ENCODE measurements at regions not wholly inside any gene's neighbourhood (a gene's known extent, or its start where the extent isn't known, plus 50 kb on each side); places are given as distances from the start of the nearest gene placed in this dataset.

GRCh38 chr10:59595593-59595992, 114.1 kb downstream of the SLC16A9 start:
- Mint-ChIP-seq H3K27ac (no peak overlapping the region), H3K36me3 (no peaks in the 10 kb centered on the region), H3K4me1 (no peaks in the 10 kb centered on the region), H3K27me3 (peaks cover 11% of the 10 kb centered on the region), H3K9me3 (no peaks in the 10 kb centered on the region), H3K4me3 (no peak overlapping the region)
- no peak for ATAC-seq

GRCh38 chr10:59593768-59594167, 115.9 kb downstream of the SLC16A9 start:
- no peaks in the 10 kb centered on the region for H3K4me1 Mint-ChIP-seq
- no peaks in the 10 kb centered on the region for H3K36me3 Mint-ChIP-seq
- H3K27ac Mint-ChIP-seq: no peak overlapping the region
- peak; percentile 14 for ATAC-seq
- no peak overlapping the region for H3K4me3 Mint-ChIP-seq
- H3K9me3 Mint-ChIP-seq: no peaks in the 10 kb centered on the region
- peaks cover 11% of the 10 kb centered on the region for H3K27me3 Mint-ChIP-seq

GRCh38 chr10:59589796-59590195, 119.9 kb downstream of the SLC16A9 start:
- H3K4me3 Mint-ChIP-seq: no peak overlapping the region
- H3K27me3 Mint-ChIP-seq: peaks cover 11% of the 10 kb centered on the region
- H3K9me3 Mint-ChIP-seq: no peaks in the 10 kb centered on the region
- no peaks in the 10 kb centered on the region for H3K4me1 Mint-ChIP-seq
- no peaks in the 10 kb centered on the region for H3K36me3 Mint-ChIP-seq
- no peak overlapping the region for H3K27ac Mint-ChIP-seq
- ATAC-seq: no peak

DNA sequence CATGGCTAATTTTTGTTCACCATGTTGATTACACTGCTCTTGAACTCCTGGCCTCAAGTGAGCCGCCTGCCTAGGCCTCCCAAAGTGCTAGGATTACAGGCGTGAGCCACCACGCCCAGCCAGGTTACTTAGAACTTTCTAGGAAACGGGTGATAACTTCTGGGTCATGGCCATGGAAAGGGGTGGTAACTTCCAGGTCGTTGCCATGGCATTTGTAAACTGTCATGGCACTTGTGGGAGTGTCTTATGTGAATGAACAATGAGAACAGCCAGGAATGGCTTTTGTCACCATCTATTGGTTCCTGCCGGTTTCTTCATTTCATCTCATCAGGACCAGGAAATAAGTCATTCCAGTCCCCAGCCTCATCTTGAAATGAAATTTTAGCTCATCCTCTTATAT, 120.9 kb downstream of the SLC16A9 start:
- H3K36me3 Mint-ChIP-seq: no peaks in the 10 kb centered on the region
- H3K4me1 Mint-ChIP-seq: no peaks in the 10 kb centered on the region
- H3K9me3 Mint-ChIP-seq: no peaks in the 10 kb centered on the region
- H3K27ac Mint-ChIP-seq: no peak overlapping the region
- ATAC-seq: no peak
- H3K27me3 Mint-ChIP-seq: peaks cover 11% of the 10 kb centered on the region
- H3K4me3 Mint-ChIP-seq: no peak overlapping the region

DNA sequence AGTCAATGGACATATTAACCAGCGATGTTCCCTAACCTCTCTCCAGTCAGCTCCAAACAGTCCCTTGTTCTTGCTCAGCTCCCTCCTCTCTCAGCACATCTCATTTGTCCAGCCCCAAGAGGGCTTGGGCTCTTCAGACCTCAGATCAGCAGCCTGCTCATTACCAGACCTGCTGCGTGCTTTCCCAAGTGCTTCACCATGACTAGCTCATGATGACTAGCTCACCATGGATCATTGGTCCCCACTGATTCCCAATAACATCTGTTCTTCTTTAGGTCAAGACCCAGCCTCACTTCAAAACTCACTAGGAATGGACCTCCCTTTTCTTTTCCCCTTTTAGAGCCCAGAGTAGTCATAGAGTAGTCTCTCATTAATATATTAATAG, 121.9 kb downstream of the SLC16A9 start:
- ATAC-seq: peak; percentile 14
- peaks cover 11% of the 10 kb centered on the region for H3K27me3 Mint-ChIP-seq
- no peaks in the 10 kb centered on the region for H3K36me3 Mint-ChIP-seq
- no peak overlapping the region for H3K4me3 Mint-ChIP-seq
- H3K9me3 Mint-ChIP-seq: no peaks in the 10 kb centered on the region
- no peaks in the 10 kb centered on the region for H3K4me1 Mint-ChIP-seq
- H3K27ac Mint-ChIP-seq: no peak overlapping the region

- H3K4me3 Mint-ChIP-seq: no peak overlapping the region
- H3K9me3 Mint-ChIP-seq: no peaks in the 10 kb centered on the region
- no peak for ATAC-seq
- no peaks in the 10 kb centered on the region for H3K36me3 Mint-ChIP-seq
- H3K27me3 Mint-ChIP-seq: peaks cover 9% of the 10 kb centered on the region
- H3K27ac Mint-ChIP-seq: no peak overlapping the region
- no peaks in the 10 kb centered on the region for H3K4me1 Mint-ChIP-seq
Measured at GRCh38 chr10:59587083-59587755, 122.4 kb downstream of the SLC16A9 start.

DNA sequence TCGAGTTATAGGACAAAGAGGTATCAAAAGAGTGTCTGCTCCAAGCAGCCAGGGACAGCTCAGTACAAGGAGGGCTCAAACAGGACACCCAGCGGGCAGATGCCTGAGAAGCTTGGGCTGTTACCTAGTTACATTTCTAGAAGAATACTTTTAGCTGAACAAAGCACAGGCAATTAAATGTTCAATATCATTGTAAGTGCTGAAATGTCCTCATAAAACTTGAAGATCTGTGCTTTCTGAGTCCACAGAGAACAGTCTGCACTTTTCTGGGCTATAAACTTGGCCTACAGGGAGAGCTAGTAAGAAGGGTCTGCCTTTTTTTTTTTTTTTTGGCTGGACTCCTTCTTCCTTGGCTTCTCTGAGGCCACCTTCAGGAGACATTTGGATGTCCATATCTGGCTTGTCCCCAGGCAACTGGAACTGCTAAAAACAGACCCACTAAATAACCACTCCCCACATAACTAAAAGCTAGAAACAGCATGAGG, 123.2 kb downstream of the SLC16A9 start:
- H3K4me1 Mint-ChIP-seq: no peaks in the 10 kb centered on the region
- H3K27ac Mint-ChIP-seq: no peak overlapping the region
- H3K4me3 Mint-ChIP-seq: no peak overlapping the region
- H3K36me3 Mint-ChIP-seq: no peaks in the 10 kb centered on the region
- no peak for ATAC-seq
- H3K9me3 Mint-ChIP-seq: no peaks in the 10 kb centered on the region
- H3K27me3 Mint-ChIP-seq: peaks cover under 1% of the 10 kb centered on the region

- no peaks in the 10 kb centered on the region for H3K27me3 Mint-ChIP-seq
Measured at GRCh38 chr10:59585046-59585700, 124.5 kb downstream of the SLC16A9 start.

DNA sequence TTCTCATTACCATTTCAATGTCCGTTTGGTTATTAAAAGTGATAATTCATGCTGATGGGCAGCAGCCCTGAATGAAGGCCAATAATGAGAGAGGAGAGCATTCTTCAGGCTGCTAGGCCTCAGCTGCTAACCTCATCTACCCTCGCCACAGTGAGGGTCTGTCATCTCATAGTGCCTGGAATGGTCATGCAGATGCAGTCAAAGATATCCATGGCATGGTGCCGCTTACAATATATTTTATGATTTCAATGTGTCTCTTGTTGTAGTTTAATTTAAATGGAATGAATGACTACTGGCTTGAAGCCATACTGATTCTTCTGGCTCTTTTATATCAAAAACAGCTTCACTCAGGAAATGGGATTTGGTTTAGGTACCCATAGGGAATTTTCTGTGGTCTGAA, 126.9 kb downstream of the SLC16A9 start:
- Mint-ChIP-seq H3K27me3 (no peaks in the 10 kb centered on the region), H3K4me3 (no peak overlapping the region), H3K27ac (no peak overlapping the region), H3K4me1 (no peaks in the 10 kb centered on the region), H3K9me3 (no peaks in the 10 kb centered on the region), H3K36me3 (no peaks in the 10 kb centered on the region)
- no peak for ATAC-seq

More at GRCh38 chr10:59585046-59585700, 124.5 kb downstream of the SLC16A9 start:
- Mint-ChIP-seq H3K9me3 (no peaks in the 10 kb centered on the region), H3K4me3 (no peak overlapping the region), H3K4me1 (no peaks in the 10 kb centered on the region), H3K27ac (no peak overlapping the region), H3K36me3 (no peaks in the 10 kb centered on the region)
- ATAC-seq: no peak

DNA sequence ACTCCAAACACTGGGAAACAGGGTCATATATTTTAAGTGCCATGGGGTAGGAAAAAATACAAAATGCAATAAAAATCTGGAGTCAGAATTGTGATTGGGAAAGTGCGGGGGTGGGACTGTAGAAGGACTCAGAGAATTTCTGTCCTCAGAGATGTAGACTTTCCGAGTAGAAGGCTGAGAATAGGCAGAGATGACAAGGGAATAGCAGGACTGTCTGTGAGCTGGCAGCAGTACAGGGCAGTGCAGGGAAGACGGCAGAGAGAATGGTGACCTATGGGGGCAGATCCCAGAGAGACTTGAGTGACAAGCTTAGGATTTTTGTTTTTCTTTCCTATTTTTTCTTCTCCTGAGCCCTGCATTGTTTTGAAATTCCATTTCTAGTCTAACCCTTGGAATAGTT, 127.6 kb downstream of the SLC16A9 start:
- Mint-ChIP-seq H3K27ac (no peak overlapping the region), H3K4me1 (no peaks in the 10 kb centered on the region), H3K36me3 (no peaks in the 10 kb centered on the region), H3K27me3 (no peaks in the 10 kb centered on the region), H3K4me3 (no peak overlapping the region), H3K9me3 (no peaks in the 10 kb centered on the region)
- ATAC-seq: no peak

- no peak overlapping the region for H3K4me3 Mint-ChIP-seq
- no peak overlapping the region for H3K27ac Mint-ChIP-seq
- no peaks in the 10 kb centered on the region for H3K27me3 Mint-ChIP-seq
- H3K4me1 Mint-ChIP-seq: no peaks in the 10 kb centered on the region
- H3K36me3 Mint-ChIP-seq: no peaks in the 10 kb centered on the region
- no peaks in the 10 kb centered on the region for H3K9me3 Mint-ChIP-seq
- ATAC-seq: no peak
Measured at GRCh38 chr10:59580026-59580863, 129.4 kb downstream of the SLC16A9 start.

GRCh38 chr10:59578741-59579140, 130.9 kb downstream of the SLC16A9 start:
- no peak overlapping the region for H3K4me3 Mint-ChIP-seq
- H3K27ac Mint-ChIP-seq: no peak overlapping the region
- H3K36me3 Mint-ChIP-seq: no peaks in the 10 kb centered on the region
- H3K9me3 Mint-ChIP-seq: peaks cover 1% of the 10 kb centered on the region
- H3K27me3 Mint-ChIP-seq: no peaks in the 10 kb centered on the region
- no peaks in the 10 kb centered on the region for H3K4me1 Mint-ChIP-seq
- no peak for ATAC-seq

GRCh38 chr10:59577984-59578383, 131.7 kb downstream of the SLC16A9 start:
- Mint-ChIP-seq H3K27ac (no peak overlapping the region), H3K36me3 (no peaks in the 10 kb centered on the region)

DNA sequence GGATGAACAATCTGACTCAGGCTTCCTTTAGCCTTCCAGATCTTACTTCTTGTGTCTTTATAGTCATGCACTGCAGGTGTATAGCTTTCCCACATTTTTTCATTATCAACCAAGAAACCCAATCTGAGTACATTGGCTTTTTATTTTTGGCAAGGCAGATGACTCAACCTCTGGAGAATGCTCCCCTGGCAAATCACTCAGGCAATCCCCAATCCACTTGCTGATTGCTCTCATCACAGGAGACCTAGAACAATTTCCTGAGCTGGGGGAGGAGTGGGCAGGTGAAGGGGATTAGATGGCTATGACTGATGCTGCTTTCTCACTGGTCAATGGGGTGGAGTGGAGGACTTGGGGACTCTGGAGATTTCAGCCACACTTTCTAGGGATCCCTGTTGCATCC, 134.4 kb downstream of the SLC16A9 start:
- peaks cover 3% of the 10 kb centered on the region for H3K9me3 Mint-ChIP-seq
- H3K4me1 Mint-ChIP-seq: no peaks in the 10 kb centered on the region
- peaks cover 17% of the 10 kb centered on the region for H3K27me3 Mint-ChIP-seq
- no peak for ATAC-seq
- H3K36me3 Mint-ChIP-seq: no peaks in the 10 kb centered on the region
- H3K4me3 Mint-ChIP-seq: no peak overlapping the region
- H3K27ac Mint-ChIP-seq: no peak overlapping the region

More at GRCh38 chr10:59577984-59578383, 131.7 kb downstream of the SLC16A9 start:
- Mint-ChIP-seq H3K4me3 (no peak overlapping the region), H3K9me3 (peaks cover 3% of the 10 kb centered on the region), H3K27me3 (no peaks in the 10 kb centered on the region), H3K4me1 (no peaks in the 10 kb centered on the region)
- ATAC-seq: no peak

- H3K4me3 Mint-ChIP-seq: no peak overlapping the region
- no peak for ATAC-seq
- H3K27me3 Mint-ChIP-seq: no peaks in the 10 kb centered on the region
- H3K27ac Mint-ChIP-seq: no peak overlapping the region
- H3K4me1 Mint-ChIP-seq: no peaks in the 10 kb centered on the region
- no peaks in the 10 kb centered on the region for H3K36me3 Mint-ChIP-seq
- H3K9me3 Mint-ChIP-seq: no peaks in the 10 kb centered on the region
Measured at GRCh38 chr10:59563531-59563930, 146.1 kb downstream of the SLC16A9 start.
